ENCODE measurements at regions not wholly inside any gene's neighbourhood (a gene's known extent, or its start where the extent isn't known, plus 50 kb on each side); places are given as distances from the start of the nearest gene placed in this dataset.
"Not testable (repeated sequence)": the region's sequence is repeated elsewhere in the genome, so short reads cannot be mapped to it uniquely, and the experiment has no call there.

DNA sequence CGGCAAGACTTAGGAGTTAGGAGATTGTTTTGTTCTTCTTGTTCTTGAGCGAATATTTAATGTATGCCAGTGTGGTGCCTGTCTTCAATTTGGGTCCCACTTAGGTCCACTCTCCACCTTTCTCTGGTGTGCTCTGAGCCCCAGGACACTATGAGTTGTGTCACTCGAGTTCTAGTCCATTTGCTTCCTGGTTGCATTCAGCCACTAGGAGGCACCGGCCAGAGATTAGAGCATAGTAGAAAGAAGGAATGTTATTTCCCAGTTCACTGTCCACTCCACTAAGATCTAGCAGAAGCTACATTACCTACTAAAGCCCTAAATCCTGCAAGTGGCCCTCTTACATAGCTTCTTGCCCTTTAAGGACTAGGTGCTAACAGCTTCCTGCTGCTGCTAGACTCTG lies 326.9 kb downstream of the NAF1 start:
- DNase-seq (ENCODE audit: low spot score), result no peak

DNA sequence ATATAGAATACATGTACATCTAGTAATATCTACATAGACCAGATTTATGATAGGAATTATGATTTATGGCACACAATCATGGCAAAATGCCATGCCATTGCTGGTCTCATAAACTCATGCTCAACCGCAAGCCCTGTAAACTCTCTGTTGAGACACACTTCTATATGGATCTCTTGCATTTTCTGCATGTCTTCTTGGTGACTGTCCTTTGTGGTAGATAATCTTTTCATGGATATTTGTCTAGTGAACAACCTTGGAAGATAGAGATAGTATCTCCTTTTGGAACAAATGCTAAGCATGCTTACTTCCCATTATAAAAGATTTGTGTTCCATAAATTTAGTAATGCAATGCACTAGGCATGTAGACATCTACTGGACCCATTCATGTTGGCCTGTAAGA lies 328.0 kb downstream of the NAF1 start:
- no peak for DNase-seq (ENCODE audit: low spot score)

DNA sequence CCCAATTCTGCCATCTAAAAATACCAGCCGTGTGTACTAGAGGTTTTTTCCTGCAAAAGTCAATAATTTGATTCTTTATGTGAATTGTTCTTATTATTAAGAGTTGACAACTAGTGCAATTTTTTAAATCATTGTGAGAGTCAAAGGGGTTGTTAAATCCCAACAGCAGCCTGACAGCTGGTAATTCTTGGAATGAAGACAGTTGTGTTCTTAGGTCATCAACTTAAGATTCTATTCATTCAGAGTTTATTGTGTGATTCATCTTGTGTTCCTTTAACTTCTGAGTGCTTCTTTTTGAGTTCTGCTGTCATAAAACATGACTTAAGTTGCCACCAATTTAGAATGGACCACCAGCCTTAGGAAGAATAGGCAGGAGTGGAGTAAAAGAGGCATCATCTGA lies 329.0 kb downstream of the NAF1 start:
- no peak for DNase-seq (ENCODE audit: low spot score)

DNA sequence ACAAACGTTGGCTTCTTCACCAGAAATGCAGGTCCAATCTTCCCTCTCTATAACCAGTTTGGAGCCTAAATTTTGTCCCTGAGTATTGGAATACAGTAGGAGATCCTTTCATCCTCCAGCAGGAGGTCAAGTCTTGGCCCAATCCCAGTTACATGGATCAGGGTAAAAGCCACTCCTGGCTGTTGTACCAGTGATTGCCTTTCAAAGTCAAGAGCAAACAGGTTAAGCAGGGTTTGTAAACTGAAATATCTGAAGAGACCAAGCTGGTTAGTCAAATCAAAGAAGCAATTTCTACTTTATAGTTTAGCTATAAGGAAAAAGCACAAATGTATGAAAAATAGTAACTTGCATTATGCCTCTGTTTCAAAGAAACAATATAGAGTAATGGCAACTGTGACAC lies 329.4 kb downstream of the NAF1 start:
- DNase-seq (ENCODE audit: low spot score), result no peak

DNA sequence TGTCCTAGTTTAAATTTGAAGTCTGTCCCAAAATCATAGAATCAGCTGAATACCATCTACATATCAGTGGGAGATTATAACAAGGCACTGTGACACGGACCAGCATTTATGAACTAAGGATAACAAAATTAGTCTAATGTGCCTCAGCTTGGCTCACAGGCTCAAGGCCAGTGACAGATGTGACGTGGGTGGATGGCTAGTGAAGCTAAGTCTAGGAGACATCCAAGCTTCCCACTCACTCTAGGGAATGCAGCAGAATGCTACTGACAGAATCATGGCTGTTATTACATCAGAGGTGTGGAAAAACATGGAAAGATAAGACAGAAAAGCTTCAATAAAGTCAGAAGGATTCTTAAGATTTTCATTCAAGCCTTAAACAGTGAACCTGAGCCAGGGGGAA lies 329.9 kb downstream of the NAF1 start:
- no peak for DNase-seq (ENCODE audit: low spot score)

DNA sequence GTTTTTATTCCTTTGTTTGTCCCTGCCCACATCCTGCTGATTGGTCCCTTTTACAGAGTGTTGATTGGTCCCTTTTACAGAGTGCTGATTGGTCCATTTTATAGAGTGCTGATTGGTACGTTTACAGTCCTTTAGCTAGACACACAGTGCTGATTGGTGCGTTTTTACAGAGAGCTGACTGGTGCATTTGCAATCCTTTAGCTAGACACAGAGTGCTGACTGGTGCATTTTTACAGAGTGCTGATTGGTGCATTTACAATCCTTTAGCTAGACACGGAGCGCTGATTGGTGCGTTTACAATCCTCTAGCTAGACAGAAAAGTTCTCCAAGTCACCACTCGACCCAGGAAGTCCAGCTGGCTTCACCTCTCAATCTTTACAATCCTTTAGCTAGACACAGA lies 330.4 kb downstream of the NAF1 start:
- DNase-seq (ENCODE audit: low spot score), result not testable (repeated sequence)

DNA sequence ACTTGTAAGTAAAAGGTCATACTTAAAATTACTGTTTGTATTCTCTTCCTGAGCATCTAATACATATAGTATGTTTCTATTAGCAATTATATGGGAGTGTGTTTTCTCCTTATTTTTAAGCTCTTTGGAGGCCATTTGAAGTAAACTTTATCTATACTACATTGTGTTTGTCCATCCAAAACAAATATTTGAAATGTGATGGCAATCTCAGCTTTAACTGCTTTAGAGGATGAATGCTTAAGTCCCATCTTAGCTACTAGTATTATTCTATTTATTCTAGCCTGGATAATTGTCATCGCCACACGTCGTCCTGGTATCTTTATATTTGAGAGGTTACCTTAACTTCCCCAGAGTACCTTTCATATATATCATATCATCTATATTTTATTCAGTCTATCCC lies 335.8 kb downstream of the NAF1 start:
- DNase-seq (ENCODE audit: low spot score), result no peak

DNA sequence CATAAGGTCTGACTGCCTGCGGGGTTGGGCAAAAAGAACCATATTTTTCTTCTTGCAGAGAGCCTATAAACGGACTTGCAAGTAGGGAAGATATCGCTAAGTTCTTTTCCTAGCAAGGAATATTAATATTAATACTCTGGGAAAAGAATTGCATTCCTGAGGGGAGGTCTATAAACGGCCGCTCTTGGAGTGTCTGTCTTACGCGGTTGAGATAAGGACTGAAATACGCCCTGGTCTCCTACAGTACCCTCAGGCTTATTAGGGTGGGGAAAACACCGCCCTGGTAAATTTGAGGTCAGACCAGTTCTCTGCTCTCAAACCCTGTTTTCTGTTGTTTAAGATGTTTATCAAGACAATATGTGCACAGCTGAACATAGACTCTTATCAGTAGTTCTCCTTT lies 349.3 kb downstream of the NAF1 start:
- DNase-seq (ENCODE audit: low spot score), result not testable (repeated sequence)

DNA sequence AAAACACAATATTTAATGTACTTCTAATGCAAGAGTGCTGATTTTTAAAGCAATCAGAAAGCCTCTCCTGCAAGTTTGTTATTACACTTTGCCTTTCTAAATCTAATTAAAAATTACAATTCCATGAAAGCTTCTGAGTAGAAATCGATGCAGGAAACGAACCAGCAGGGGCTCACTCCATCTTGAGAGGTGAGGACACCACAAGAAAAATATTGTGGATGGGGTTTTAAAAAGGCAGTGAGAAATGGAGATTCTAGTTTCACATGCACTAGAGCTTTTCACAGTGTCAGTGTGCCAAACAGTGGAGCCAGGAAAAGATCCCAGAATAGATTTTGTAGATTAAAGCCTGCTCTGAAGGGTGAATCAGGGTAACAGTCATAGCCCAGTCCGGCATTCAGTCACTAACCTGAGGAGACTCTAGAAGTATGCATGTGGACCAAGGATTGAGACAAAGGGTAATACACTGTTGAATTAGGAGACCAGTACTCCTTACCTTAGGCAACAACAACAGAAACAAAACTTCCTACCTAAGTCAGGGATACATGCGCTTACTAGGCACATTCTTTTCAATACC lies 362.3 kb downstream of the NAF1 start:
- DNase-seq (ENCODE audit: low spot score), result no peak

DNA sequence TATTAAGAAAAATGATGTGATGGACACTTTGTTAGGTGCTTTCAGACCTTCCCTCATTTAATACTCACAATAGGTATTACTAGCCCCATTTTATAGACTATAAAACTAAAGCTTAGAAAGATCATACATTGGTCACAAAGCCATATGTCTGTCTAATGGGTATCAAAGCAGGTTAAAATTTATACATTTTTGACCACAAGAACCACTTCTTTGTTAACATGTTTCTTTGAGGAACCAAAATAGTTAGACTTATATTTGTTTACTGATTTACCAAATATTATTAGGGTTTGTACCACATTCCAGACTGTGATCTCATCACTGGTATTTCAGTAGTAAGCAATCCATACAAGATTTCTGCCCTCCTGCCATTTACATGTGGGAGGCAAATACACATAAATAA lies 363.3 kb downstream of the NAF1 start:
- no peak for DNase-seq (ENCODE audit: low spot score)

DNA sequence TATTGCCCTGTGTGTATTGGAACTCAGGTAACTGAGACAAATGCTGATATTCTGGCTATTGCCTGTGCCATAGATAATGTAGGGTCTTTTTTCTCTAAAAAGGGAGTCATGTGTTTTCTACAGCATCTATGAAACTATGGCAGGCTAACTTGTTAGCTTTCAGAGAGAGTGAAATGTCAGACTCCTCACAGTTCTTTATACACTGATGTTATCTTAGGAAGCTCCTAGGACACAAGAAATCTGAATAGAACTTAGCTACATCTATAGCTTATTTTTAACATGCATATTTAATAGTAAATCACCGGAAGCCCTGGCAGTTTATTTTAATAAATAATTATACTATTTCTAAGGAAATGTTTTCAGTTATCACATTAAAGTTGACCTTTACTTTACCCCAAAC lies 369.6 kb downstream of the NAF1 start:
- no peak for DNase-seq (ENCODE audit: low spot score)

DNA sequence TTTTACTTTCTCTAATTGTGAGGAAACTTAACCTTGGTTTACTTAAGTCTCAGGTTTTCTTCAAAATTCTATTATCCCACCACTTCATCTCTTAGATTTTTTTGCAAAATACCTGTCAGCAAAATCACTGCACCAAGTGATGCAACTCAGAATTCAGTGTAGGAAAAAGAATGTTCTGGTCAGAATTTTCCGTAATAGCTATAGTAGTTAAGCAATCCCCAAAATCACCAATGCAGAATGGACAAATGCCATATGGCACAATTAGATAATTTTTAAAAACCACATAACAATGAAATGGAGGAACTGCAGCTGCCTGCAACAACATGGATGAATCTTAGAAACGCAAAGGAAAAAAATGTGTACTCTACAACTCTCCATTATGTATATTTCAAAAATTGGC lies 373.1 kb downstream of the NAF1 start:
- DNase-seq (ENCODE audit: low spot score), result no peak

DNA sequence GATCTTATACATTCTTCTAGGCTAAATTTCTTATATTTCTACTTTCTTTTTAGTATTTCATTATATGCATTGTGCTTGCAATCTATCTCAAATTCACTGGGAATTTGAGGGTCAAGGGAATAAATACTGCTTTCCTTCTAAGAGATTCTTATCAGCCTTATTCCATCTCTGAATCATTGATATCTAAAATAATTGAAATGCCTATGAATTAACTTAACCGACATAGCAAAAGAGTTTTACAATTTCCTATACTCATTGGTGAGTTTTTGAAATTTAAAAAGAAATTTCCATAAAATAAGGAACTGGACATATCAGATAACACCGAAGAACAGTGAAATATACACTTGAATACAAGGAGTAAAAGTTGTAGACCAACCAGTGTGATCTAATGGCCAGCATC lies 373.7 kb downstream of the NAF1 start:
- DNase-seq (ENCODE audit: low spot score), result no peak

DNA sequence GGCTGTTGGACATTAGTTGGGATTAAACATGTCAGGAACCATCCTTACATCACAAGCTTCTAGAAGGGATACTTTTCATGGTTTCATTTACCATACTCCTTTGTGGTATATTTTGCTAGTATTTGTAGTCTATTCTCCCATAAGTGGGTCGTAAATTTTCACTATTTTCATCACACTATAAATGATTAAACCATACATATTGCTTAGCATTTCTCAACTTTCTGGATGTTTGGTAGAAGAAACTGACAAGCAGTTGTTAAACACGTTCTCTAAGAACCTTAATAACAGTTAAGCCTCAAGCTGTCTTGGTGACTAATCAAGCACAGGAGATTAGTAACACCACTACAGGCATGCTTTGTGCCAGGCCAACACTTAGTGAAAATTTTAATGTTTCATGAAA lies 375.5 kb downstream of the NAF1 start:
- DNase-seq (ENCODE audit: low spot score), result no peak

DNA sequence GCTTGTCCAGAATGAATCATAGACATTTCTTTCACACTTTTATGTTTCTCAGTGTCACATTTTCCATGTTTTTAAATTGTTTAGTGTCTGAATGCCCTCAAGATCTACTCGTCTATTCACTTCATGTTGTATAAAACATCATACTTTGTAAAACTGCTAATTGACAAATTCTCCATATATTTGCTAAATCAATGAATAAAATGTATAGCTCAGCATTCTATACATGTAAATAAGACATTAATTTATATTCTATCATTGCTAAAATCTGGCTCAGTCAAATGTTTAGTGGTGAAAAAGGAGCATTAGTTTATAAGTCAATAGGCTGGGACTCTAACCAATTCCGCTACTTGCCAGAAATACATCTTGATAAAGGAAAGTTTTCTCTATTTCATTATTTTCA lies 379.6 kb downstream of the NAF1 start:
- DNase-seq (ENCODE audit: low spot score), result no peak

DNA sequence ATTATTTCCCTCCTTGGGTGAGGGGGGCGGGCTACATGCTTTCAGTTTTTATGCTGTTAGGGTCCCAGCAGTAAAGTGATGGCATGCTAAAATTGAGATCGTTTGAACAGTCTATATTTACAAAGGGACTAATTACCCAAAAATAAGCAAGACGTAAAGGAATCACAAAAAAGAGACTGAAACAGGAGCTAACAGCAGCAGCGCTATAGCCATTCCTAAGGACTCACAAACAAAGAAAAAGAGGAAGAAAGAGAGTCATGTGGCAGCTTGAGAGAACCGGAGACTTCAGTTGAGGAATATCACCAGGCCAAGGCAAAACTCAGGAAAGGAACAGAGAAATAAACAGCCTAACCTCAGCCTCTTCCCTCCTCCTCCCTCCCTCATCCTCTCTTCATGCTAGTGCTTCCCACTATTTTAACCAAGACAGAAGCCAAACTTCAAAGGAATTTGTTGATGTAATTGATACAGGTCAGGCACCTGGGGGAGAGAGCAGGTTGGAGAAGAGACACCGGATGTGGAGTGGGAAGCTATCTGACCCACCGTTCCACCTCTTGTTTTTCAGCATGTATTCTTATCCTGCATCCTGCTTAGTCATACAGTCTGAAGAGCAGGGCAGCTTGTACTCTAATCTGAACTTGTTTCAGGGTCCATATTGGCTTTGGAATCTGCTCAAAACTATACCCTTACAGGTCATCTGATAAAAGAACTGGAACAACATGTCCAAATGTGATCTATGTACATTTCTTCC lies 383.7 kb downstream of the NAF1 start:
- peak; percentile 40 for DNase-seq (ENCODE audit: low spot score)

DNA sequence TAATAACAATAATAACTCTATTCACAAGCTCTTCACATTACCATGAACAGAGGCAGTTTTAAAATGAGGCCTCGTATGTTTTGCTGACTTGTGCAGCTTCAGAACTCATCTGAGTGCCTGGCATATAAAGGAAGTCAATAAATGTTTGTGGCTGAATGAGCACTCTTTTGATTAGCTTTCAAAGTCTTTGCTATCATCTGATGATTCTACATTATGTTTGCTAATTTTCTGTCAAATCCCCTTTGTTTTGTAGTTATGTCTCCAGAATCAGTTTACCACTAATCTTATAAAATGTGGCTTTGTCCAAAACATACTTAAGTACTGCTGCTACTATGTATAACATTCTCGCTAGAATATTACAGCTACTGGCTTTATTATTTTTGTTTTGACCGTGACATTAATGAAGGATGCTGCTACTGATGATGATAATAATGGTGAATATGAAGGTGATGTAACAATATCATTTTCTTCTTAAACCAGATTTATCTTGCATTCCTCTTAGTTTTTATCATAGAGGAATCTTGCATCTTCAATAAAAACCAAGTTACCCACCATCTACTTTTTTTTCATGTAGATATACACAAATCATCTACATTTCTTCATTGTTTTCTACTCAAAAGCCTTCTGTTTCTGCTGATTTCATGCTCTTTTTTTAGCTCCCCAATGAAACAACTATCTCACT lies 384.5 kb downstream of the NAF1 start:
- no peak for DNase-seq (ENCODE audit: low spot score)

DNA sequence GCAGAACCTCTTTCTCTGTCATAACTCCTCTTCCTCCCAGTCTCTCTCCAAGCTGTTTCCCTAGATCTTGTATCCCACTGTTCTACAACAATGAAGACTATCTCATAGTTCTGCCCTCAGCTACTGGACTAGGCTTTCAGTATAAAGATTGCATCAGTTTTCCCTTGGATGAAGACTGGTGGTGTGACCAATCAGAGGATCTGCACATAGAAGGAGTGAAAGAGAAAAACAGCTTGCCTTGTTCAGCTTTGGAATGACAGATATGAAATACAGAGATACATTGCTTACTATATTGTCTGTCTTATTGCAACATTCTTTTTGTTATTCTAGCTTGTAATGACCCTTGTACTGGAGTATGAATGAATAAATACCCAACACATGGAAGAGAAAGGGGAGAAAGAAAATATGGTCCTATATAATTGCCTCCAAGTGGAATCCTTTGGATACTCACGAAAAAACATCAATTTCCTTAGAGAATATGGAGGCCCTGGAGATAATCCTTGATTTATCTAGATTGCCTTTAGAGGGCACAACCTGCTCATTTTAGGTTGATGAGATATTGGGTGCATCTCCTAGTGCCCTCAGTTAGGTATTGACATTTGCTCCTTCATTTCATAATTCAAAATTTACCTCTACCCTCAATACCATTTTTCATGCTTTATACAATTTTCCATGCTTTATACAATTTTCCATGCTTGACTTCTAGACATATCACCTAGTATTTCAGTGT lies 395.8 kb downstream of the NAF1 start:
- DNase-seq (ENCODE audit: low spot score), result no peak

DNA sequence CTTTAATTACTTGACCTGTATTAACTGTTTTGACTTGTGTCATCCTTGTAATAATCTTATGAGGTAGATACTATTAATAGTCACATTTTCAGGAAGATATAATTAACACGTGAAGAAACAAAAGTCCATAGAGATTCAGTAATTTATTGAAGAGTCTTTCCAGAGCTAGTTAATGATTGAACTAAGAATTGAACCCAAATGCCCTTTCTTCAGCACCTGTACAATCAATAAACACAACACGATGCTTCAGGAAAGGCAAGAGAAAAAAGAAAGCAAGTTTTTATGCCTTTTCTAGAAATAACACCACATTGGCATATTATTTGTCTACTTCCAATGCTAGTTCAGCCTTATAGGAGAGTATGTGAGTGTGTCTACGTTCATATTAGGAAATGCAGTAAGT lies 399.6 kb downstream of the NAF1 start:
- DNase-seq (ENCODE audit: low spot score), result no peak

DNA sequence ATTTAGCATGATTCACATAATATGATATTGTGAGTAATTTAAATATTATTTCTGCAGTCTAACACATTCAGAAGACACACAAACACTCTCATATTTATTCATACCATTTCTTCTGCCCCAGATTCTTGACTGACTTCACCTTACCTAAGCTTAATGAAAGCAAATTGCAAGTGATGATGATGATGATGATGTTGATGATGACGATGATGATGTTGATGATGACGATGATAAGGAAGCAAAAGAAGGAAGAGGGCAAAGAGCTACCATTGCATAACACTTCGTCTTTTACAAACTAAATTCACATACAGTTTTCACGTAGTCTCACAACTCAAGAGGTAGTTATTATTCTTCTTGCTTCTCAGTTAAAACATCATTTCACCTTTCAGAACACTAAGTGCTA lies 404.7 kb downstream of the NAF1 start:
- no peak for DNase-seq (ENCODE audit: low spot score)

DNA sequence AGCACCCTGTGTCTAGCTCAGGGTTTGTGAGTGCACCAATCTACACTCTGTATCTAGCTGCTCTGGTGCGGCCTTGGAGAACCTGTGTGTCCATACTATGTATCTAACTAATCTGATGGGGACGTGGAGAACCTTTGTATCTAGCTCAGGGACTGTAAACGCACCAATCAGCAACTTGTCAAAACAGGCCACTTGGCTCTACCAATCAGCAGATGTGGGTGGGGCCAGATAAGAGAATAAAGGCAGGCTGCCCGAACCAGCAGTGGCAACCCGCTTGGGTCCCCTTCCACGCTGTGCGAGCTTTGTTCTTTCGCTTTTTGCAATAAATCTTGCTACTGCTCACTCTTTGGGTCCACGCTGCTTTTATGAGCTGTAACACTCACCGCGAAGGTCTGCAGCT lies 426.5 kb downstream of the NAF1 start:
- DNase-seq (ENCODE audit: low spot score), result not testable (repeated sequence)

DNA sequence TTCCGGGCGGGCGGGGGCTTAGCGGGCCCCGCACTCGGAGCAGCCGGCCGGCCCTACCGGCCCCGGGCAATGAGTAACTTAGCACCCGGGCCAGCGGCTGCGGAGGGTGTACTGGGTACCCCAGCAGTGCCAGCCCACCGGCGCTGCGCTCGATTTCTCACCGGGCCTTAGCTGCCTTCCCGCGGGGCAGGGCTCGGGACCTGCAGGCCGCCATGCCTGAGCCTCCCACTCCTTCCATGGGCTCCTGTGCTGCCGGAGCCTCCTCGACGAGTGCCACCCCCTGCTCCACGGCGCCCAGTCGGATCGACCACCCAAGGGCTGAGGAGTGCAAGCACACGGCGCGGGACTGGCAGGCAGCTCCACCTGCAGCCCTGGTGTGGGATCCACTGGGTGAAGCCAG lies 427.1 kb downstream of the NAF1 start:
- not testable (repeated sequence) for DNase-seq (ENCODE audit: low spot score)

DNA sequence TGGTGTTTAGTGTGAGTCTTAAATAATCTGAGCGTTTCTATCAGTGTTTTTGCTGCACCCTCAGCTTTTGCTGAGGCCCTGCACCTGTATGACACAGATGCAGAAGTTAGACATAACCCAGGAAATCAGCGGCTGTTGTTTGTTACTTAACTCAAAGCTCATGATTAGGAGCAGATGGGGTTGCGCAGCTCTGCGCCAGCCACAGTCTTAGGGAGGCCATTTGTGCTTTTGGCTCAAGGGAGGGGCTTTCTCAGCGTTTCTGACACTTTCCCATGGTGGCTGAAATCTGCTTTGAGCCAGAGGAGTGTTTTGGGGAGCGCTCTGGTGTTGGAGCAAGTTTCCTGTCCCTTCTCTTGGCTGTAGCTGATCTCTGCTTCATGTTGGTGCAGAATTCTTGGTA lies 433.8 kb downstream of the NAF1 start:
- DNase-seq (ENCODE audit: low spot score), result no peak

All from kidney tubule cell (primary cell).